ENCODE measurements at regions not wholly inside any gene's neighbourhood (a gene's known extent, or its start where the extent isn't known, plus 50 kb on each side); places are given as distances from the start of the nearest gene placed in this dataset.

DNA sequence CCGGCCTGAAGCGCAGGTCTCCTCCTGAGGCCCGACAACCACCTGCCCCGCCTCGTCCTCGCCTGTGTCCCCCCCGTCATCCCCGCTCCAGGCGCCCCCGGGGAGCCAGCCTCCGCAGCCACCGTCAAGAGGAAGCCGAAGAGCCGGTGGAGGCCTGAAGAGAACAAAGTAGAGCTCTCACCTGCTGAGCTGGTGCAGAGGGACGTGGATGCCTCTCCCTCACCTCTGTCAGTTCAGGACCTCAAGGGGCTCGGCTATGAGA lies 169.9 kb downstream of the HINT1 start:
- TF ChIP-seq ZNF274 (IDR thresholded peaks at IDR 0.05; ENCODE audit: low read depth, low read length) (no peak), YY1 (IDR thresholded peaks at IDR 0.05; ENCODE audit: insufficient read depth, insufficient read length) (no peak), SUZ12 (IDR thresholded peaks at IDR 0.05; ENCODE audit: extremely low read depth, insufficient read depth, insufficient read length) (no peak)

Data from NT2/D1 (cell line).